NT2/D1 (cell line): ENCODE measurements at regions not wholly inside any gene's neighbourhood (a gene's known extent, or its start where the extent isn't known, plus 50 kb on each side); places are given as distances from the start of the nearest gene placed in this dataset.

Experiments used
- DNase-seq: peaks from one replicate; pipeline ENCODE4 v3.0.0-alpha.2; 2011; ENCODE audit warnings: low read depth, low spot score
- H3K27me3 ChIP-seq: 2 replicates; pipeline ENCODE4 v1.6.0; 2011; ENCODE audit warnings: mild to moderate bottlenecking; ENCODE audit not compliant: insufficient read length, insufficient read depth
- H3K36me3 ChIP-seq: 2 replicates; pipeline ENCODE4 v1.6.1; 2011; ENCODE audit warnings: mild to moderate bottlenecking, low read length, mixed read lengths; ENCODE audit not compliant: insufficient read depth, insufficient read length
- H3K4me1 ChIP-seq: 2 replicates; pipeline ENCODE4 v1.5.1; 2011; ENCODE audit not compliant: insufficient read depth, insufficient read length
- H3K4me3 ChIP-seq: 2 replicates; pipeline ENCODE4 v1.5.1; 2011; ENCODE audit warnings: low read depth; ENCODE audit not compliant: insufficient read length
- H3K9ac ChIP-seq: 2 replicates; pipeline ENCODE4 v1.6.0; 2011; ENCODE audit warnings: low read depth; ENCODE audit not compliant: insufficient read length
- H3K9me3 ChIP-seq: 2 replicates; pipeline ENCODE4 v1.5.1; 2011; ENCODE audit warnings: mild to moderate bottlenecking, low read length; ENCODE audit not compliant: insufficient read depth
- SUZ12 ChIP-seq: IDR thresholded peaks from 2 replicates; pipeline ENCODE4 v1.6.1; 2011; ENCODE audit not compliant: insufficient read length, insufficient read depth; ENCODE audit errors: extremely low read depth
- YY1 ChIP-seq: IDR thresholded peaks from 2 replicates; pipeline ENCODE4 v1.6.1; 2011; ENCODE audit not compliant: insufficient read length, insufficient read depth
- ZNF274 ChIP-seq: IDR thresholded peaks from 2 replicates; pipeline ENCODE4 v1.6.1; 2011; ENCODE audit warnings: mild to moderate bottlenecking, low read depth, low read length

GRCh38 chr2:157024129-157024528 is 233.4 kb upstream of the GALNT5 start:
- Histone ChIP-seq H3K27me3 (no peaks in the 10 kb centered on the region), H3K36me3 (no peaks in the 10 kb centered on the region), H3K4me1 (no peaks in the 10 kb centered on the region), H3K9ac (no peak overlapping the region), H3K4me3 (no peak overlapping the region), H3K9me3 (peaks cover 28% of the 10 kb centered on the region; the same call in 1 of the 2 replicates)
- DNase-seq: no peak
- TF ChIP-seq SUZ12: no peak
- no peak for TF ChIP-seq ZNF274
- TF ChIP-seq YY1: no peak

DNA sequence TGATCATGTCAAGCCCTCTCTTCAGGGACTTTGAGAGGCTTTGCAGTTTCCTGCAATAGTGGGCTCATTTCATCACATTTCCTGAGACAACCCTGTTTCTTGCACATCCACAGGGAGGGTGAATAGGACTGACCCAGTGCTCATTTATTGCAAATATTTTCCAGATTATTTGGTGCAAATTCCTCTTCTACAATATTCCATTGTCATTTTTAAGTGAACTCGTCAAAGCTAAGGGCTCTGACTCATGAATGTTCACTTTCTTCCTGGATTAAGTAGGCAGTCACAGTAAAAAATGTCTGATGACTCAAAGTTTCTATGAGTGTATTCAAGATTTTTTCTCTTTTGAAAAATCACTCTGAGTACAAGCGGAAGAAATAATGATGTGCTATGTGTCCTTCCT is 225.5 kb upstream of the GALNT5 start:
- Histone ChIP-seq H3K9ac (no peak overlapping the region), H3K36me3 (no peaks in the 10 kb centered on the region), H3K9me3 (no peaks in the 10 kb centered on the region), H3K4me3 (no peak overlapping the region), H3K27me3 (no peaks in the 10 kb centered on the region), H3K4me1 (no peaks in the 10 kb centered on the region)
- TF ChIP-seq SUZ12 (no peak), ZNF274 (no peak), YY1 (no peak)
- DNase-seq: no peak

- H3K9ac ChIP-seq: no peak overlapping the region
- no peaks in the 10 kb centered on the region for H3K27me3 ChIP-seq
- TF ChIP-seq YY1: no peak
- TF ChIP-seq ZNF274: no peak
- TF ChIP-seq SUZ12: no peak
- H3K36me3 ChIP-seq: no peaks in the 10 kb centered on the region
- H3K4me3 ChIP-seq: no peak overlapping the region
- no peaks in the 10 kb centered on the region for H3K9me3 ChIP-seq
- DNase-seq: no peak
- no peaks in the 10 kb centered on the region for H3K4me1 ChIP-seq
Measured at GRCh38 chr2:157036726-157037125, 220.8 kb upstream of the GALNT5 start.

DNA sequence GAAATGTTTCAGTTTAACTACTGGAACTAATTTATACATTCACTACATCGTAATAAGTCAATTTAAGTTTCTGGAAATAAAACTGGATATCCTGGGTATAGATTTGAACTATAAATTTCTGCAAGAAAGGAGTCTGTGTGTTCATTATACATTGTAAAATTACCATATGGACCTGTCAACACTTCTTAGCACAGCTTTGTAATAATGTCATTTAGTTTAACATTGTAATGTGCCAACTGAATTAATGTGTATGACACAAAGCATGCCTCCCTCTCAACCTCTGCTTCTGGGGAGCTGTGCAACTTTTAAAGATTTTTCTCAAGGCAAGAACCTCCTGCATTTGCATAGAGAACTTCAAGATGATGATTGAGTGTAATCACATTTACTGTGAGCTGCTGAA is 213.7 kb upstream of the GALNT5 start:
- no peaks in the 10 kb centered on the region for H3K9me3 ChIP-seq
- H3K36me3 ChIP-seq: no peaks in the 10 kb centered on the region
- H3K4me3 ChIP-seq: no peak overlapping the region
- DNase-seq: no peak
- no peak overlapping the region for H3K9ac ChIP-seq
- no peaks in the 10 kb centered on the region for H3K27me3 ChIP-seq
- TF ChIP-seq YY1 (no peak), ZNF274 (no peak), SUZ12 (no peak)
- no peaks in the 10 kb centered on the region for H3K4me1 ChIP-seq

DNA sequence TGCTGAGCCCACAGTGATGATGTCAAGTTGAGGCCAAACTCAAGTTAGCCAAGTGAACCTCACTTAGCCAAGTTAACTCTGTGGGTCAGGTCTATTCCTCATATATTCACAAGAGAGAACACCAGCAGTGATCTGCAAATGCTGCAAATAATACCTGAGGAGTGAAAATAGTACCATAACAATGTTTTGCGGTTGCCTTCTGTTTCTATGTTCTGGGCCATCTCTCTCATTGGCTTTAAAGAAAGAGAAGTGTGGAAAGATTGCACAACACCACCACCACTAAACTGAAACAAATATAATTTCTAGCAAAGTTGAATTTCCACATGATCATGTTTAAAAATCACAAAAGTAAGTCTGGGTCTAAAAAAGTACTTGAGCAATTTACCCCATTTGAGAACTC is 211.1 kb upstream of the GALNT5 start:
- H3K9ac ChIP-seq: no peak overlapping the region
- no peak for DNase-seq
- H3K4me1 ChIP-seq: no peaks in the 10 kb centered on the region
- no peaks in the 10 kb centered on the region for H3K36me3 ChIP-seq
- no peaks in the 10 kb centered on the region for H3K9me3 ChIP-seq
- H3K4me3 ChIP-seq: no peak overlapping the region
- H3K27me3 ChIP-seq: no peaks in the 10 kb centered on the region
- TF ChIP-seq YY1 (no peak), SUZ12 (no peak), ZNF274 (no peak)

GRCh38 chr2:157052685-157053224 is 204.8 kb upstream of the GALNT5 start:
- H3K4me1 ChIP-seq: no peaks in the 10 kb centered on the region
- H3K27me3 ChIP-seq: no peaks in the 10 kb centered on the region
- no peak overlapping the region for H3K4me3 ChIP-seq
- no peak overlapping the region for H3K9ac ChIP-seq
- no peak for DNase-seq
- TF ChIP-seq YY1: no peak
- TF ChIP-seq ZNF274: no peak
- no peak for TF ChIP-seq SUZ12
- H3K36me3 ChIP-seq: no peaks in the 10 kb centered on the region
- H3K9me3 ChIP-seq: no peaks in the 10 kb centered on the region

DNA sequence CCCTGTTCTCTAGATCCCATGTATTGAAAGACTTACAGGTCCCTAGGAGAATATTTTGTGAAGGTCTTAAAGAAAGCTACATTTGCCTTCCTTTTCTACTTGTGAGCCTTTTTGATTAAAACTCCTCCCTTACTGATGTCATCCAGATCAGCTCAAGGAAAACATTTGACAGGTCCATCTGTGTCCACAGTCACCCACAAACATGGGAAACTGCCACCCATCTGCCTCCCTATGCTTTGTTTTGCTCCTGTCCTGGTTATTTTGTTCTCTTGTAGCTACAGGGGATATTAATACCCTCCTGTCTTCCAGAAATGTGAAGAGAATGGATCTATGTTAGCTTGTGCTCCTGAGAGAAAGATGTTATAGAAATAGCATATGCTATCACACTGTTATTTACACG is 203.6 kb upstream of the GALNT5 start:
- no peak for DNase-seq

GRCh38 chr2:157055660-157056199 is 201.8 kb upstream of the GALNT5 start:
- Histone ChIP-seq H3K9me3 (no peaks in the 10 kb centered on the region), H3K36me3 (no peaks in the 10 kb centered on the region), H3K9ac (no peak overlapping the region), H3K4me1 (no peaks in the 10 kb centered on the region), H3K27me3 (no peaks in the 10 kb centered on the region), H3K4me3 (no peak overlapping the region)
- DNase-seq: no peak
- TF ChIP-seq YY1 (no peak), ZNF274 (no peak), SUZ12 (no peak)

More for the DNA sequence above, 203.6 kb upstream of the GALNT5 start:
- no peaks in the 10 kb centered on the region for H3K36me3 ChIP-seq
- H3K9me3 ChIP-seq: no peaks in the 10 kb centered on the region
- H3K27me3 ChIP-seq: no peaks in the 10 kb centered on the region
- H3K4me1 ChIP-seq: no peaks in the 10 kb centered on the region
- TF ChIP-seq SUZ12: no peak
- no peak for TF ChIP-seq ZNF274
- no peak for TF ChIP-seq YY1
- H3K9ac ChIP-seq: no peak overlapping the region
- no peak overlapping the region for H3K4me3 ChIP-seq
